ENCODE measurements at regions not wholly inside any gene's neighbourhood (a gene's known extent, or its start where the extent isn't known, plus 50 kb on each side); places are given as distances from the start of the nearest gene placed in this dataset.

DNA sequence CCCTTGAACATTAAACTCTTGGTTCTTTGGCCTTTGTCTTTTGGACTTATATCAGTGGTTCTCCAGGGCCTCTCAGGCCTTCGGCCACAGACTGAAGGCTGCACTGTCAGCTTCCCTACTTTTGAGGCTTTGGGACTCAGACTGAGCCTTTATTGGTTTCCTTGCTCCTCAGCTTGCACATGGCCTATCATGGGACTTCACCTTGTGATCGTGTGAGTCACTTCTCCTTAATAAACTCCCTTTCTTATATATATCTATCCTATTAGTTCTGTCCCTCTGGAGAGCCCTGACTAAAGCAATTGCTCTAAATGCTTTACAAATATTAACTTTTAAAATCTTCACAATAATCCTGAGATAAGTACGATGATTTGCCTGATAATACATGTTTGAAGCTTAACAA, 353.6 kb upstream of the TRIB2 start:
- DNase-seq (ENCODE audit: low spot score), result no peak
- no peak for TF ChIP-seq EZH2phosphoT487 (IDR thresholded peaks at IDR 0.05)

DNA sequence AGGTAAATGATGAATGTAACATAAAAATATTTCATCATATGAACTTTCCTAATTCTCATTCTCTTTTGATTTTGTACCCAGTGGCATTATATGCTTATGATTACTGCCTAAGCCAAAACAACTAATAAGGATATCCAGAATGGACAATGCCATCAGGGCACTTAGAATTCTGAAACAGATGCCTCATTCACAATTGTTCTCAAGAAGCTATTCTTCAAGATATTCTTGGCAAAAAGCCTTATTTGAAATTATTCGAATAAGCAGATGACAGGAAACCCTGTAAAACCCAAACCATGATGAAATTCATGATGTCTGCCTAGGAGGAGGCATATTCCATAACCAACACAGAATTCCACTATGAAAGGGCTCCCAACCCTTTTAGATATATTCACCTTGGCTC, 353.2 kb upstream of the TRIB2 start:
- Histone ChIP-seq H3K9me3 (ENCODE audit: low read depth) (no peaks in the 10 kb centered on the region), H4K20me1 (ENCODE audit: low read depth) (no peaks in the 10 kb centered on the region), H3K36me3 (no peaks in the 10 kb centered on the region), H3K79me2 (ENCODE audit: low read depth) (no peaks in the 10 kb centered on the region), H3K4me2 (no peak overlapping the region), H3F3A (ENCODE audit: low read depth) (no peaks in the 10 kb centered on the region), H2AFZ (replicated peaks) (no peak overlapping the region), H3K4me1 (no peaks in the 10 kb centered on the region), H3K4me3 (no peak overlapping the region), H3K9ac (no peak overlapping the region), H3K27me3 (no peaks in the 10 kb centered on the region), H3K27ac (no peak overlapping the region)
- H3K4me1 Mint-ChIP-seq, result no peaks in the 10 kb centered on the region
- H3K9me3 Mint-ChIP-seq, result peaks cover 2% of the 10 kb centered on the region
- DNase-seq (ENCODE audit: low spot score), result no peak
- no peaks in the 10 kb centered on the region for H3K27me3 Mint-ChIP-seq (ENCODE audit: insufficient read depth, low read depth)
- H3K36me3 Mint-ChIP-seq, result no peaks in the 10 kb centered on the region
- no peak overlapping the region for H3K27ac Mint-ChIP-seq
- TF ChIP-seq EZH2phosphoT487 (IDR thresholded peaks at IDR 0.05) (no peak), EZH2 (IDR thresholded peaks at IDR 0.05) (no peak), CTCF (IDR thresholded peaks at IDR 0.05) (no peak)
- no peak overlapping the region for H3K4me3 Mint-ChIP-seq

More for the DNA sequence above, 353.6 kb upstream of the TRIB2 start:
- Mint-ChIP-seq H3K27me3 (ENCODE audit: insufficient read depth, low read depth) (no peaks in the 10 kb centered on the region), H3K27ac (no peak overlapping the region), H3K4me3 (no peak overlapping the region), H3K4me1 (no peaks in the 10 kb centered on the region), H3K36me3 (no peaks in the 10 kb centered on the region), H3K9me3 (peaks cover 2% of the 10 kb centered on the region)
- H3K9me3 ChIP-seq (ENCODE audit: low read depth), result no peaks in the 10 kb centered on the region
- no peaks in the 10 kb centered on the region for H3F3A ChIP-seq (ENCODE audit: low read depth)
- H3K79me2 ChIP-seq (ENCODE audit: low read depth), result no peaks in the 10 kb centered on the region
- H3K4me1 ChIP-seq, result no peaks in the 10 kb centered on the region
- H2AFZ ChIP-seq (replicated peaks), result no peak overlapping the region
- H3K4me3 ChIP-seq, result no peak overlapping the region
- no peak overlapping the region for H3K27ac ChIP-seq
- H4K20me1 ChIP-seq (ENCODE audit: low read depth), result no peaks in the 10 kb centered on the region
- no peak overlapping the region for H3K9ac ChIP-seq
- no peaks in the 10 kb centered on the region for H3K36me3 ChIP-seq
- no peak overlapping the region for H3K4me2 ChIP-seq
- no peaks in the 10 kb centered on the region for H3K27me3 ChIP-seq

DNA sequence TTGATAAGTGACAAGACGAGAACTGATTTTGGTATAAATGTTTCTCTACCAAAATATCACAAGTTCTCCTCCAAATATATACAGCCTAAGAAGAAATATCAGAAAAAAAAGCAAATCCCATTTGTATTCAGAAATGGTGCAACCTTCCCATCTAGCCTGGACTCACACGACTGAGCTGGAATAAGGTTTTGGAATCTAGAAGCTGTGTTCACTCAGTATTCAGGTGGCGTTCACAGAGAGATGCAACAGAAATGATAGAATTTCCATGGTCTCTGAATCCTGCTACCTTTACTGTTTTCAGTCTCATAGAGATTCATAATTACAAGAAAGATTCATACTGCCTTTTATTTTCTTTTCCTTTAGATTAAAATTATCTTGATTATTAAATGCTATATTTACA, 347.2 kb upstream of the TRIB2 start:
- H3K9me3 Mint-ChIP-seq, result peaks cover 2% of the 10 kb centered on the region
- no peak overlapping the region for H3K4me3 Mint-ChIP-seq
- H3K4me1 ChIP-seq, result no peaks in the 10 kb centered on the region
- no peaks in the 10 kb centered on the region for H3K27me3 ChIP-seq
- H3K36me3 Mint-ChIP-seq, result no peaks in the 10 kb centered on the region
- H3K4me2 ChIP-seq, result no peak overlapping the region
- no peaks in the 10 kb centered on the region for H3K36me3 ChIP-seq
- no peaks in the 10 kb centered on the region for H3K79me2 ChIP-seq (ENCODE audit: low read depth)
- H3K9me3 ChIP-seq (ENCODE audit: low read depth), result no peaks in the 10 kb centered on the region
- no peak overlapping the region for H3K4me3 ChIP-seq
- H3F3A ChIP-seq (ENCODE audit: low read depth), result no peaks in the 10 kb centered on the region
- no peak for TF ChIP-seq EZH2phosphoT487 (IDR thresholded peaks at IDR 0.05)
- TF ChIP-seq CTCF (IDR thresholded peaks at IDR 0.05), result no peak
- TF ChIP-seq EZH2 (IDR thresholded peaks at IDR 0.05), result no peak
- no peak overlapping the region for H3K27ac ChIP-seq
- H2AFZ ChIP-seq (replicated peaks), result no peak overlapping the region
- H3K4me1 Mint-ChIP-seq, result peaks cover 5% of the 10 kb centered on the region
- peaks cover 2% of the 10 kb centered on the region for H3K27me3 Mint-ChIP-seq (ENCODE audit: insufficient read depth, low read depth)
- H3K27ac Mint-ChIP-seq, result no peak overlapping the region
- no peaks in the 10 kb centered on the region for H4K20me1 ChIP-seq (ENCODE audit: low read depth)
- DNase-seq (ENCODE audit: low spot score), result no peak
- H3K9ac ChIP-seq, result no peak overlapping the region

DNA sequence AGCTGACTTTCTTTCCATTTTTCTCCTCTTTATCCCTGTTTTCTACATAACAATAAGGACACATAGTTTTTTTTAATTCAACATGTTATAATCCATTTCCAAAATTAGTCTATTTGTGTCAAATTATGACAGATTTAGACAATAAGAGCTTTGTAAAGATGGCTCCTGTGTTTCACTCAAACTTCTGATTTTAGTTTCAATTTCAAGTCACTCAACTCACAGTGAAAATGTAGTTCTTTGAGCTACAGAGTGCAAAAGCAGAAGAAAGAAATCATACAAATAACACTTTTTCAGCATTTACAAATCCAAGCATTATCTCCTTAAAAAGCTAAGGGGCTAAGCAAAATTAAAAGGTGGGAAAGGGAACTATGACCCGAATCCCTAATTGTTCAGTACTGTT, 340.7 kb upstream of the TRIB2 start:
- Histone ChIP-seq H3K36me3 (no peaks in the 10 kb centered on the region), H3K4me1 (no peaks in the 10 kb centered on the region), H3K27me3 (no peaks in the 10 kb centered on the region), H3K4me2 (no peak overlapping the region), H3K79me2 (ENCODE audit: low read depth) (no peaks in the 10 kb centered on the region), H2AFZ (replicated peaks) (no peak overlapping the region), H3K4me3 (no peak overlapping the region), H4K20me1 (ENCODE audit: low read depth) (no peaks in the 10 kb centered on the region), H3K9ac (no peak overlapping the region), H3K27ac (no peak overlapping the region), H3K9me3 (ENCODE audit: low read depth) (no peaks in the 10 kb centered on the region), H3F3A (ENCODE audit: low read depth) (no peaks in the 10 kb centered on the region)
- H3K36me3 Mint-ChIP-seq, result no peaks in the 10 kb centered on the region
- no peaks in the 10 kb centered on the region for H3K4me1 Mint-ChIP-seq
- no peak for DNase-seq (ENCODE audit: low spot score)
- no peak overlapping the region for H3K4me3 Mint-ChIP-seq
- no peak overlapping the region for H3K27ac Mint-ChIP-seq
- no peak for TF ChIP-seq CTCF (IDR thresholded peaks at IDR 0.05)
- TF ChIP-seq EZH2phosphoT487 (IDR thresholded peaks at IDR 0.05), result no peak
- H3K27me3 Mint-ChIP-seq (ENCODE audit: insufficient read depth, low read depth), result peaks cover 2% of the 10 kb centered on the region
- no peaks in the 10 kb centered on the region for H3K9me3 Mint-ChIP-seq
